HCEC 1CT (cell line): ENCODE measurements at regions not wholly inside any gene's neighbourhood (a gene's known extent, or its start where the extent isn't known, plus 50 kb on each side); places are given as distances from the start of the nearest gene placed in this dataset.
A peak's percentile ranks its signal among the peaks of the same experiment; 100 is the strongest.

ENCODE experiments used
- DNase-seq: peaks from one replicate; pipeline ENCODE4 v3.0.0-alpha.2; 2017

GRCh38 chr3:110711130-110711832, 360.3 kb upstream of the NECTIN3 start:
- no peak for DNase-seq

DNA sequence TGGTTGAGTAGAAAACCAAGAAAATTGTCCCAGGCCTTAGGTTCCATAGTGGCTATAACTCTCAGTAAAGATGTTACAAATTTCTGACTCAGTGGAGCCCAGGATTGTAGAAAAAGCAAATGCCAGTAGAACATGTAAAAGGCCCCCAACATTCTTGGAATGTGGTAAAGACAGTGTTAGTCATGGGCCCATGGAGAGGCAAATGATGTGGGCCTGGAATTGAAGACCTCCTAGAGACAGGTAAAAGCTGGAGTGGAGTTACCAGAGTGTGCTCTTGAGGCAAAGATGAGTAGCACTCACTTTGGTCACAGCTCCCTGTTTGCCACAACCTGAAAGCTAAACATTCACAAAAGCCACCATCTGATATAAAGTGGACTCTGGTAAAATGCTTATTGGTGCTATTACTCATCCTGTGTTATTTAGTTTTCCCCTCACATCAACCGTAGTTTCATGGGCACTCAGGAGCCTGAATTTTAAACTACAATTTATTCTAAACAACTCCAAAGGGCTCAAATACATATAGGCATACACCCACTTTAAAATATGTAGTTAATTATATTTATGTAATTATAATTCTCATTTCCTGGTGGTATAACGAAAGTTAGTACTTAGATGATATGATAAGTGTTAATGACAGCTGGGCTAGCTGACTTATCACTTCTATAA, 359.6 kb upstream of the NECTIN3 start:
- DNase-seq: no peak

- no peak for DNase-seq
Measured at GRCh38 chr3:110727056-110727455, 344.6 kb upstream of the NECTIN3 start.

DNA sequence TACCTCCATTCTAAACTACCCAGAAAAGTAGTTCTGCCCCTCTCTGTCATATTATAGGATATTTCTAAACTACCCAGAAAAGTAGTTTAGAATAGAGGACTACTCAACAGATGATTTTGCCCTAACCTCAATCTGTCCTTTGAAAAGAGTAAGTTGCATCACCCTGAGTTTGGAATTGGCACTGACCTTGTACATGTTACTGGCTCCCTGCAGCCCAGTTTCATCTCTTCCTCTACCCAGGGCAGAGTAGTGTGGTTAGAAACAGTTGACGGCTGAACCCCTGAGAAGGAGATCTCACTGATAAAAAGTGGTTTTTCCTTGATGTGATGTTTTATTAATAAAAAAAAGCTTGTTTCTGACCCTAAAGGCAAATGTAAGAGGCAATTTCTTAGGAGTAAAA, 340.5 kb upstream of the NECTIN3 start:
- no peak for DNase-seq

DNA sequence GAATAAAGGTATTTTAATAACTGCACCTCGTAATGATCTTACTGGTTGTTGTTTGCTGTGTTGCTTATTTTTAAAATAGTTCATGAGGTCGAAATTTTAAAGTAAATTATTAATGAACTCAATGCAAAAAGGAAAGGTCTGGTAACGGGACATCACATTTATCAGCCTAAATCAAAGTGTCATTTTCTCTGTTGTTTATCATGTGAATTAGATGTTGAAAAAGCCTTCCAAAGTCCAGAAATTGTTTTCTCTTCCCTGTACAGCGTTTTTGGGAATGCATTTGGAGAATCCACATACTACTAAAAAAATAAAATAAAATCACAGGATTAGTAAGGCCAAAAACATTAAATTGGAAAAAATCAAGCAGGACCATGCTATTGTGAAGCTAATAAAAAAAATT, 339.2 kb upstream of the NECTIN3 start:
- DNase-seq: no peak

GRCh38 chr3:110733045-110733444, 338.6 kb upstream of the NECTIN3 start:
- no peak for DNase-seq

DNA sequence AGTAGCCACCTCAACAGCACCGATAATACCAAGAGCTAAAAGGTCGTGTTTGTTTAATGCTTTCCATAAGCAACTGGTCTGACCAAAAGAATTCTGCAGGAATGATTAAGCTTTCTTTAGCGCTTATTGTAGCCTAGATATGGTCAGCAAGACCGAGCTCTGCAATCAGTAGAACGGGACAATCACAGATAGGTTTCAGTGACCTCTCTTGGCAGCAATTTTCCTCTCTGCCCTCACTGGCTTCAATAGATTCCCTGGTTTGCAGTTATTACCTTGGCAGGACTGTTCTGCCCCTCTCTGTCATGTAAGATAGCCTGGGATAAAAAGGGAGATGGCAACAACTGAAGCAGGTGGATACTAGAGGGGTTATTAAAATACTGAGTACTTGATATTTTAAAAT, 337.1 kb upstream of the NECTIN3 start:
- DNase-seq: no peak

GRCh38 chr3:110736332-110736731, 335.3 kb upstream of the NECTIN3 start:
- DNase-seq: no peak

- peak; percentile 45 for DNase-seq
Measured at GRCh38 chr3:110738531-110738930, 333.1 kb upstream of the NECTIN3 start.

GRCh38 chr3:110741891-110742290, 329.7 kb upstream of the NECTIN3 start:
- DNase-seq: no peak

DNA sequence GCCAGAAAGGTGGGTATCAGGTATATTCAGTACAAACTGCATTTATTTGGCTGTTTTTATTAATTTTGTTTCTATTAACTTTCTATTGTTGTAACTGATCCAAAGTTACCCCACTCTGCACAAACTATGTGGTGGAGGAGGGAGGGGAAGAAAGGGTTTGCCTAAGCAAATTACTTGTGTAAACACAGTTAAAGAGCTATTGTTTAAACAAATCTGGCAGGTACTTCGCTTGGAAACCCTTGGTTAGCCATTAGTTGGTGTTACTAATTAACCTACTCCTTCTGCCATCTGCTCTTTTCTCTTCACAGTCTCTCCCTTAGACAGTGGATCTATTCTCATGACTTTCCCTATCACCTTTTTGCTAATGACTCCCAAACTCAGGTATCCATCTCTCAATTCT, 328.4 kb upstream of the NECTIN3 start:
- DNase-seq: no peak

GRCh38 chr3:110743984-110744383, 327.6 kb upstream of the NECTIN3 start:
- DNase-seq: no peak

DNA sequence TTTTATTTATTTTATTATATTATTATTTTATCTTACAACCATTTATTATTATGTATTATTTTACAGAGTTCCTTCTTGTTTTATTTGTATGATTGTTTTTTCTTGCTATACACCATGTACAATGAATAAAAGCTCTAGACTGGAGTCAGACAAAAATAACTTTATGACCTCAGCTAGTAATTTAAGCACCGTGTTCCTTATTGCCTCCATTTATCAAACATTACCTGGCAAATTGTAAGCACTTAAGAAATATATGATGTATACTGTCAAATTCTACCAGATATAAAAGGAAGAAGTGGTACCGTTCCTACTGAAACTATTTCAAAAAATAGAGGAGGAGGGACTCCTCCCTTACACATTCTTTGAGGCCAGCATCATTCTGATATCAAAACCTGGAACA, 326.9 kb upstream of the NECTIN3 start:
- no peak for DNase-seq

- no peak for DNase-seq
Measured at GRCh38 chr3:110749006-110749405, 322.6 kb upstream of the NECTIN3 start.

DNA sequence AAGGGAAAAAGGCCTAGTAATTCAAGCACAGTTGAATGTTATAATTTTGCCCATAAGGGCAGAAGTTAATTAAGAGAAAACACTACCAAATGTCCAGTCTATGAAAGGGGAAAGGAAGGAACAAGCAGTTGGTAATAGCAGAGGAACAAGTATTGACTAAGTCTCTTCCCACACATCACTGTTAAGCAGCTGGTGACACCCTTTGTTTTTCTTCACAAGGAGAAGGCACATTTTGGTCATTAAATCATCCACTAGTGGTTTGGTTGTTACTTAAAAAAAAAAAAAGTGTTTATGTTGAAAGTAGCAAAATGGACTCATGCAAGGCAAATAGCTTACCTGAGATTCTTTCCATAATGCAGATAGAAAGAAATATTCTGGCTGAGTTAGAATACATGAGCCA, 321.4 kb upstream of the NECTIN3 start:
- no peak for DNase-seq

- no peak for DNase-seq
Measured at GRCh38 chr3:110752307-110752706, 319.3 kb upstream of the NECTIN3 start.

GRCh38 chr3:110753516-110753915, 318.1 kb upstream of the NECTIN3 start:
- no peak for DNase-seq

DNA sequence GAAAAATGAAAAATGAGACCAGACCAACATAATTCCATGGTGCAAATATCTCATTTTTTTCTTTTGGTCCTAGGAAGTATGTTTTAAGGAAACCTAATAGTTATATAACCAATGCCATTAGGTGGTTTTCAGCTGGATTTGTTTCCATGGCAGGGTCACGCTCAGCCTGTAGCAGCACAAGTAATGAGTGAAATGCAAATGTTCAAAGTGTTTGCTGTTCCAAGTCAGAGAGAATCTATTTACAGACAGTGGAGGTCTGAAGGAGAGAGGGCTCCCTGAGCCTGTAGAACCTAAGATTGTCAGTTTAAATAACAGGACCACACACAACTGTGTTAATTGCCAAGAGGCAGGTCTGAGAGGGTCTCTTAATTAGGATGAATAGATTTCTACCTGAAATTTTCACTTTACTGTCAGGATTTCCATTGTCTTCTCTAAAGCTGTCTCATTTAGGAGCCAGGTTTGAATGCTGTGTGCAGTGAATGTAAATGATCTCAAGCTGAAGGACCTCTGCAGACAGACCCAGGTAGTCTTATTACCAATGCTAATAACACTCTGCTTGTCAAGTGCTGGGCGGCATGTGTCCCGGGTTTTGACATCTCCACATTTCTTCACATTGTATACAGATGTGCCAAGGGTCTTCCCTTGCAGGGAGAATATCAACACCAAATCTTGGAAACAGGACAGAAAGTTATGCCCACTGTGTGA, 317.3 kb upstream of the NECTIN3 start:
- no peak for DNase-seq

DNA sequence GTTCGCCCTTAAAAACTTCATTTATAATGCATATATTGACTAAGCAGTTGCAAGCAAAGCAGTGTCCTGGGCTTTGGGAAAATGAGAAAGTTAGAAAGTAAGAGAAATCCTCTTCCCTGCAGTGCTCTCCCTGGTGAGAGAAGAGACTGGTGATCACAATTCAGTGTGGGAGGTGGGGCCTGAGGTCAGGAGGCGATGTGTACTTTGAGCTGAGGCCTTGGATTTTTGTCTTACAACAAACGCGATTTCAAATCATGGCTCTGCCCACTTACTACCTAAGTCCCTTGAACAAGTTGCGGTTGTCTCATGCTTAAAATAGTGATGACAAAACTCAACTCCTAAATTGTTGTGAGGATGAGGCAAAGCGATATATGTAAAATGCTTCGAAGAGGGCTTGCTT, 316.3 kb upstream of the NECTIN3 start:
- no peak for DNase-seq

- DNase-seq: no peak
Measured at GRCh38 chr3:110756705-110757104, 314.9 kb upstream of the NECTIN3 start.

DNA sequence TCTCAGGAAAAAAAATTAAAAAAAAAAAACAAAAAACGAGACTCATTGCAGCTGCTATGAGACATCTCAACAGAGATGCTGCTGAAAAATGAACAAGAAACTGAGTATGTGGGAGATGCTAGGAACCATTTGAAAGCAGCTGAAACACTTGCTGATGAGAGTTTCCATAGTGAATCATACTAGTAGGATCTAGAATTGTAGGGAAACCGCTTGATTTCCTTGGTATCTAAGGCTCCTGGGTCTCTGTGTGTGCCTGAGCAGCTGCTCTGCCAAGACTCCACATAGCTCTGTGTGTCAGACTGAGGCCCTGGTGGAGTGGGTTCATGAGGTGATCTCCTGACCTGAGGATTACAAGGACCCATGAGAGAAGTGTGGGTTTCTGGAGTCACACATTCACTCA, 313.4 kb upstream of the NECTIN3 start:
- no peak for DNase-seq

DNA sequence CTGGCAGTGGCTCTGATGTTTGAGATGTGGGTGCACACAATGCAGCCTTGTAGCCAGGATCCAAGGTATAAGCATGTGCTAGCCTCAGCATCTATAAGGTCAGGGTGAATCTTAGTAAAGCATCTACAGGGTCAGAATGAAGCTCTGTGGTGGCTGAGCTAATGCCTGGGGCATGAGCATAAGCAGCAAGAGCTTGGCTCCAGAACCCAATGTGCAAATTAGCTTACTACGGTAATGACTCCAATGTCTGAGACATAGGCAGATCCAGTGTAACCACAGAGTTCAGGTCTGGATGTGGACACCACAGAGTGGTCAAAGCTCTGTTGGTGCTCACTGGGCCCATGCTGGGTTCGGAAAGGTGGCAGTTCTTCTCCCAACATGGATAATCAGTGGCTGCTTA, 304.5 kb upstream of the NECTIN3 start:
- DNase-seq: no peak

- DNase-seq: no peak
Measured at GRCh38 chr3:110767838-110768237, 303.8 kb upstream of the NECTIN3 start.

GRCh38 chr3:110773413-110773954, 298.1 kb upstream of the NECTIN3 start:
- peak; percentile 96 for DNase-seq
